PC-3 (cell line): ENCODE measurements at regions not wholly inside any gene's neighbourhood (a gene's known extent, or its start where the extent isn't known, plus 50 kb on each side); places are given as distances from the start of the nearest gene placed in this dataset.

Experiments
- ATAC-seq: fragments of 200-7000 bp; cut with Tn5 transposase; 2 replicates; pipeline ENCODE4 v1.9.1; 2020; ENCODE audit warnings: mild to moderate bottlenecking, moderate library complexity
- BruUV-seq: library from RNA; stranded (reverse); fragments of 400-500 nt; replicated peaks from 2 replicates; lab custom pipeline; 2021; lab: Mats Ljungman, UMichigan
- CTCF ChIA-PET: fragments of 300-600 bp; sonication (Branson Sonifier 250); formaldehyde crosslinking; loops from one replicate; lab custom pipeline; 2022; ENCODE audit warnings: antibody characterized with exemption; lab: Charles Lee
- POLR2A ChIA-PET: fragments of 300-600 bp; sonication (Branson Sonifier 250); formaldehyde crosslinking; loops from one replicate; lab custom pipeline; 2022; ENCODE audit warnings: antibody characterized with exemption; ENCODE audit not compliant: unreplicated experiment; lab: Charles Lee
- DNase-seq: peaks from one replicate; pipeline ENCODE4 v3.0.0-alpha.2; 2015
- H2AFZ ChIP-seq: fragments of 300-600 bp; sonication (generic); 2 replicates; pipeline ENCODE4 v1.6.0; 2016; ENCODE audit warnings: antibody characterized with exemption, low read length
- H3F3A ChIP-seq: fragments of 300-600 bp; sonication (generic); one replicate; pipeline ENCODE4 v1.6.0; 2017; ENCODE audit warnings: antibody characterized with exemption, low read length, control low read depth, mild to moderate bottlenecking; ENCODE audit not compliant: unreplicated experiment
- H3K27ac ChIP-seq: fragments of 300-600 bp; sonication (generic); 2 replicates; pipeline ENCODE4 v1.5.1; 2016; ENCODE audit warnings: mild to moderate bottlenecking, low read length
- H3K27me3 ChIP-seq: fragments of 300-600 bp; sonication (generic); 2 replicates; pipeline ENCODE4 v1.6.1; 2016; ENCODE audit warnings: low read length, mixed read lengths
- H3K36me3 ChIP-seq: fragments of 300-600 bp; sonication (generic); 2 replicates; pipeline ENCODE4 v1.6.1; 2016; ENCODE audit warnings: low read depth, mixed run types, low read length, mixed read lengths
- H3K4me1 ChIP-seq: fragments of 300-600 bp; sonication (generic); 2 replicates; pipeline ENCODE4 v1.5.1; 2016; ENCODE audit warnings: low read length; ENCODE audit not compliant: insufficient read depth
- H3K4me2 ChIP-seq: fragments of 300-600 bp; sonication (generic); 2 replicates; pipeline ENCODE4 v1.6.0; 2016; ENCODE audit warnings: low read length
- H3K4me3 ChIP-seq: fragments of 300-600 bp; sonication (generic); 2 replicates; pipeline ENCODE4 v1.5.1; 2016; ENCODE audit warnings: mild to moderate bottlenecking, low read length, mixed read lengths
- H3K79me2 ChIP-seq: fragments of 300-600 bp; sonication (generic); 2 replicates; pipeline ENCODE4 v1.6.1; 2017; ENCODE audit warnings: low read length, mixed read lengths
- H3K9ac ChIP-seq: fragments of 300-600 bp; sonication (generic); 2 replicates; pipeline ENCODE4 v1.6.0; 2016; ENCODE audit warnings: mild to moderate bottlenecking, low read length
- H3K9me2 ChIP-seq: fragments of 300-600 bp; sonication (generic); replicated peaks from 2 replicates; pipeline ENCODE4 v1.6.1; 2016; ENCODE audit warnings: mixed run types, low read length, mixed read lengths
- H3K9me3 ChIP-seq: fragments of 300-600 bp; sonication (generic); 2 replicates; pipeline ENCODE4 v1.6.1; 2016; ENCODE audit warnings: low read length, mixed read lengths
- H4K20me1 ChIP-seq: fragments of 300-600 bp; sonication (generic); 2 replicates; pipeline ENCODE4 v1.6.1; 2016; ENCODE audit warnings: low read length, mixed read lengths
- CTCF ChIP-seq: fragments of 300-600 bp; sonication (generic); conservative IDR thresholded peaks from 2 replicates; pipeline ENCODE4 v1.5.1; 2017; ENCODE audit warnings: antibody characterized with exemption, low read depth, mild to moderate bottlenecking, low read length
- EZH2 ChIP-seq: fragments of 300-600 bp; sonication (generic); IDR thresholded peaks from one replicate; pipeline ENCODE4 v1.6.1; 2017; ENCODE audit warnings: antibody characterized with exemption, mild to moderate bottlenecking, low read length; ENCODE audit not compliant: unreplicated experiment
- EZH2phosphoT487 ChIP-seq: fragments of 300-600 bp; sonication (generic); IDR thresholded peaks from 2 replicates; pipeline ENCODE4 v1.6.1; 2018; ENCODE audit warnings: mild to moderate bottlenecking, antibody characterized with exemption, low read length, borderline replicate concordance
- intact Hi-C: fragments of 100-400 bp; cut with micrococcal nuclease; formaldehyde crosslinking; loops from 2 replicates; pipeline ENCODE4 v1.9.0; 2023

GRCh38 chr3:34213478-34213877 lies 415.0 kb downstream of the PDCD6IP start:
- H3F3A ChIP-seq = no peaks in the 10 kb centered on the region
- intact Hi-C loops = no loop called here
- H3K36me3 ChIP-seq = no peaks in the 10 kb centered on the region
- H3K9me2 ChIP-seq = no peaks in the 10 kb centered on the region
- no peaks in the 10 kb centered on the region for H3K79me2 ChIP-seq
- no peaks in the 10 kb centered on the region for H3K4me1 ChIP-seq
- ATAC-seq (no peak), DNase-seq (no peak)
- no peak for TF ChIP-seq EZH2
- H3K27me3 ChIP-seq = peaks cover 5% of the 10 kb centered on the region; the same call in 1 of the 2 replicates
- POLR2A ChIA-PET = no interaction called here
- no TSS peak for BruUV-seq
- no peak overlapping the region for H2AFZ ChIP-seq
- no peak overlapping the region for H3K4me2 ChIP-seq
- H4K20me1 ChIP-seq = no peaks in the 10 kb centered on the region
- H3K9me3 ChIP-seq = no peaks in the 10 kb centered on the region
- CTCF ChIA-PET = no interaction called here
- no peak overlapping the region for H3K4me3 ChIP-seq
- H3K9ac ChIP-seq = no peak overlapping the region
- H3K27ac ChIP-seq = no peak overlapping the region

GRCh38 chr3:34216711-34217335 lies 418.4 kb downstream of the PDCD6IP start:
- DNase-seq (no peak), ATAC-seq (no peak)
- Histone ChIP-seq H3K79me2 (no peaks in the 10 kb centered on the region), H3K4me2 (no peak overlapping the region), H3K9me2 (no peaks in the 10 kb centered on the region; the same call in 1 of the 2 replicates), H4K20me1 (no peaks in the 10 kb centered on the region), H3K9me3 (no peaks in the 10 kb centered on the region), H3F3A (no peaks in the 10 kb centered on the region), H3K27ac (no peak overlapping the region), H3K4me3 (no peak overlapping the region), H3K4me1 (no peaks in the 10 kb centered on the region), H3K9ac (no peak overlapping the region), H2AFZ (no peak overlapping the region), H3K27me3 (peaks cover 8% of the 10 kb centered on the region; the same call in 1 of the 2 replicates), H3K36me3 (no peaks in the 10 kb centered on the region)
- ChIA-PET CTCF (no interaction called here), POLR2A (no interaction called here)
- no TSS peak for BruUV-seq
- TF ChIP-seq EZH2 (no peak), CTCF (no peak), EZH2phosphoT487 (no peak)
- intact Hi-C loops = no loop called here

- CTCF ChIA-PET = no interaction called here
- TF ChIP-seq EZH2phosphoT487 (no peak), CTCF (no peak), EZH2 (no peak)
- ATAC-seq = no peak
Observed at GRCh38 chr3:34218706-34219385, 420.4 kb downstream of the PDCD6IP start.

More at GRCh38 chr3:34218706-34219385, 420.4 kb downstream of the PDCD6IP start:
- H3F3A ChIP-seq = no peaks in the 10 kb centered on the region
- H3K9me2 ChIP-seq = no peaks in the 10 kb centered on the region; the same call in 1 of the 2 replicates
- intact Hi-C loops = no loop called here
- H4K20me1 ChIP-seq = no peaks in the 10 kb centered on the region
- DNase-seq = no peak
- H2AFZ ChIP-seq = no peak overlapping the region
- H3K36me3 ChIP-seq = no peaks in the 10 kb centered on the region
- BruUV-seq = no TSS peak
- H3K27me3 ChIP-seq = peaks cover 8% of the 10 kb centered on the region; the same call in 1 of the 2 replicates
- no peak overlapping the region for H3K9ac ChIP-seq
- H3K4me3 ChIP-seq = no peak overlapping the region
- no peak overlapping the region for H3K4me2 ChIP-seq
- no peaks in the 10 kb centered on the region for H3K4me1 ChIP-seq
- H3K27ac ChIP-seq = no peak overlapping the region
- no peaks in the 10 kb centered on the region for H3K79me2 ChIP-seq
- H3K9me3 ChIP-seq = no peaks in the 10 kb centered on the region
- POLR2A ChIA-PET = no interaction called here
